Neural cell (in vitro differentiated cells): ENCODE measurements at regions not wholly inside any gene's neighbourhood (a gene's known extent, or its start where the extent isn't known, plus 50 kb on each side); places are given as distances from the start of the nearest gene placed in this dataset.

ENCODE experiments used
- H2AFZ ChIP-seq: fragments of 200-600, 300-800 bp; sonication (generic), shearing (Covaris generic); 2 replicates; pipeline ENCODE4 v1.6.0; 2014; ENCODE audit warnings: low read depth, mild to moderate bottlenecking, antibody characterized with exemption, low read length, moderate library complexity
- H3F3A ChIP-seq: fragments of 200-600 bp; shearing (Covaris generic); 2 replicates; pipeline ENCODE4 v1.6.1; 2016; ENCODE audit warnings: mild to moderate bottlenecking, moderate library complexity, mixed read lengths, antibody characterized with exemption, low read length; ENCODE audit not compliant: insufficient read depth, poor library complexity, severe bottlenecking
- H3K27ac ChIP-seq: fragments of 200-600, 300-800 bp; sonication (generic), shearing (Covaris generic); 2 replicates; pipeline ENCODE4 v1.5.1; 2014; ENCODE audit warnings: mild to moderate bottlenecking, low read length, moderate library complexity
- H3K27me3 ChIP-seq: fragments of 300-800, 200-600 bp; sonication (generic), shearing (Covaris generic); 2 replicates; pipeline ENCODE4 v1.6.0; 2014; ENCODE audit warnings: mild to moderate bottlenecking, low read depth, low read length, moderate library complexity; ENCODE audit not compliant: insufficient read depth
- H3K36me3 ChIP-seq: fragments of 300-800, 200-600 bp; sonication (generic), shearing (Covaris generic); 2 replicates; pipeline ENCODE4 v1.5.1; 2014; ENCODE audit warnings: mild to moderate bottlenecking, antibody characterized with exemption, low read length, moderate library complexity; ENCODE audit not compliant: insufficient read depth
- H3K4me2 ChIP-seq: fragments of 300-800, 200-600 bp; sonication (generic), shearing (Covaris generic); 2 replicates; pipeline ENCODE4 v1.6.0; 2014; ENCODE audit warnings: mild to moderate bottlenecking, low read length
- H3K4me3 ChIP-seq: fragments of 300-800, 200-600 bp; sonication (generic), shearing (Covaris generic); 2 replicates; pipeline ENCODE4 v1.5.1; 2014; ENCODE audit warnings: mild to moderate bottlenecking, low read length, moderate library complexity
- H3K79me2 ChIP-seq: fragments of 200-600 bp; shearing (Covaris generic); replicated peaks from 2 replicates; pipeline ENCODE4 v1.6.0; 2014; ENCODE audit warnings: mild to moderate bottlenecking, low read length, moderate library complexity; ENCODE audit not compliant: insufficient read depth
- H3K9ac ChIP-seq: fragments of 300-800, 200-600 bp; sonication (generic), shearing (Covaris generic); 2 replicates; pipeline ENCODE4 v1.6.1; 2016; ENCODE audit warnings: mild to moderate bottlenecking, low read length, mixed read lengths
- H3K9me2 ChIP-seq: fragments of 200-600 bp; shearing (Covaris generic); 2 replicates; pipeline ENCODE4 v1.6.1; 2016; ENCODE audit warnings: mild to moderate bottlenecking, low read length, mixed read lengths; ENCODE audit not compliant: insufficient read depth
- H3K9me3 ChIP-seq: fragments of 200-600, 300-800 bp; sonication (generic), shearing (Covaris generic); 2 replicates; pipeline ENCODE4 v1.6.1; 2016; ENCODE audit warnings: mild to moderate bottlenecking, mixed run types, low read length, moderate library complexity, mixed read lengths
- H4K20me1 ChIP-seq: fragments of 200-600 bp; shearing (Covaris generic); 2 replicates; pipeline ENCODE4 v1.6.1; 2016; ENCODE audit warnings: mild to moderate bottlenecking, mixed run types; ENCODE audit not compliant: insufficient read depth
- EP300 ChIP-seq: fragments of 450-650 bp; conservative IDR thresholded peaks from 2 replicates; pipeline ENCODE4 v1.6.1; 2014; ENCODE audit warnings: antibody characterized with exemption, mild to moderate bottlenecking, moderate library complexity; ENCODE audit not compliant: poor library complexity, severe bottlenecking
- EZH2 ChIP-seq: fragments of 200-600, 300-800 bp; shearing (Covaris generic), sonication (generic); IDR thresholded peaks from 2 replicates; pipeline ENCODE4 v1.6.1; 2014; ENCODE audit warnings: antibody characterized with exemption, low read length, borderline replicate concordance, mild to moderate bottlenecking; ENCODE audit not compliant: insufficient read depth, poor library complexity, severe bottlenecking
- MXI1 ChIP-seq: fragments of 450-650 bp; conservative IDR thresholded peaks from 2 replicates; pipeline ENCODE4 v1.6.1; 2014; ENCODE audit warnings: antibody characterized with exemption, mild to moderate bottlenecking; ENCODE audit not compliant: poor library complexity, severe bottlenecking
- POLR2AphosphoS5 ChIP-seq: IDR thresholded peaks from 2 replicates; pipeline ENCODE4 v1.6.1; 2012
- RAD21 ChIP-seq: fragments of 450-650 bp; conservative IDR thresholded peaks from 2 replicates; pipeline ENCODE4 v1.6.1; 2014; ENCODE audit warnings: antibody characterized with exemption, mild to moderate bottlenecking, moderate library complexity
- SMC3 ChIP-seq: fragments of 450-650 bp; conservative IDR thresholded peaks from 2 replicates; pipeline ENCODE4 v1.6.1; 2014; ENCODE audit warnings: antibody characterized with exemption, mild to moderate bottlenecking, moderate library complexity; ENCODE audit not compliant: poor library complexity
- TAF1 ChIP-seq: IDR thresholded peaks from 2 replicates; pipeline ENCODE4 v1.6.1; 2012; ENCODE audit warnings: low read depth
- TF ChIP-seq, protein P1 (sequence below): IDR thresholded peaks from 2 replicates; pipeline ENCODE4 v1.6.1; 2012; ENCODE audit warnings: borderline replicate concordance
- TF ChIP-seq, protein P2 (sequence below): fragments of 450-650 bp; IDR thresholded peaks from 2 replicates; pipeline ENCODE4 v1.5.1; 2014; ENCODE audit warnings: antibody characterized with exemption, mild to moderate bottlenecking, moderate library complexity; ENCODE audit not compliant: poor library complexity, severe bottlenecking

DNA sequence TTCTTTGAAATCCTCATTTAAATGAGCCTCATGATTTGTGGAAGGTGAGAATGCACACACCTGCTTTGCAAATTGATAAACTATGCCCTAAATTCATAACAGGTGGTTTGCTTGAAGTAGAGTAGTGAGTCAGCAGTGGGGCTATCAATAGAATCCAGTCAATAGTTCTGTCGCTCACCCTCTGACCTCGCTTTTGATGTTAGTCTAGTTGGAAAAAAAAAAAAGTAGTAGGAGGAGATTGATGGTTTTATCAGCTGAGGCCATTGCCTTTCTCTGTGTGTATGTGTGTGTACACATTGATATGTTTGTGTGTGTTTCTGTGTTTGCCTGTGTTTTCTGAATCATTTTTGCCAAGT is 267.3 kb downstream of the SNAPC1 start:
- H4K20me1 ChIP-seq: no peaks in the 10 kb centered on the region
- no peak overlapping the region for H3K9ac ChIP-seq
- no peaks in the 10 kb centered on the region for H3K27me3 ChIP-seq
- H3K27ac ChIP-seq: no peak overlapping the region
- no peak overlapping the region for H3K4me3 ChIP-seq
- H3F3A ChIP-seq: no peaks in the 10 kb centered on the region
- no peaks in the 10 kb centered on the region for H3K36me3 ChIP-seq
- no peak overlapping the region for H2AFZ ChIP-seq
- H3K9me3 ChIP-seq: no peaks in the 10 kb centered on the region
- no peak overlapping the region for H3K4me2 ChIP-seq
- TF ChIP-seq POLR2AphosphoS5: no peak
- TF ChIP-seq TAF1: no peak
- no peaks in the 10 kb centered on the region for H3K79me2 ChIP-seq
- no peaks in the 10 kb centered on the region for H3K9me2 ChIP-seq

DNA sequence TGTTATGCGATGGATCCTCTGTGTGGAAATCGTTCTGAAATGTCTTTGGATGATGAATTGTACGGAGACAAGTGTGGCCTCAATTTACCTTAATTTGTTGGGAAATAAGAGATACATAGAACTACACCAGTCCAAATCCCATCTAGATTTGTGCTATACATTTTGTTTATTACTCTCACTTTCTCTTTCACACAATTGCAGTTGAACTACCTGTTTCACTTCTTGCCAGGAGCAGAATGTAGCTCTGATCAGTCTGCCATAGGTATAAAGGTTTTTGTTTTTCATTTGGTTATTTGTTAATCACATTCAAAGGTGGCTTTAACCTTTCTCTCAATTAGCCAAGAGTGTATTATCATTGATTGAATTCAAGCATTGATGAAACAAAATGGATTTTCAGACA is 268.2 kb downstream of the SNAPC1 start:
- no peak for TF ChIP-seq MXI1
- TF ChIP-seq RAD21: no peak
- TF ChIP-seq SMC3: no peak
- TF ChIP-seq TAF1: no peak
- TF ChIP-seq EZH2: no peak
- TF ChIP-seq, protein P1, sequence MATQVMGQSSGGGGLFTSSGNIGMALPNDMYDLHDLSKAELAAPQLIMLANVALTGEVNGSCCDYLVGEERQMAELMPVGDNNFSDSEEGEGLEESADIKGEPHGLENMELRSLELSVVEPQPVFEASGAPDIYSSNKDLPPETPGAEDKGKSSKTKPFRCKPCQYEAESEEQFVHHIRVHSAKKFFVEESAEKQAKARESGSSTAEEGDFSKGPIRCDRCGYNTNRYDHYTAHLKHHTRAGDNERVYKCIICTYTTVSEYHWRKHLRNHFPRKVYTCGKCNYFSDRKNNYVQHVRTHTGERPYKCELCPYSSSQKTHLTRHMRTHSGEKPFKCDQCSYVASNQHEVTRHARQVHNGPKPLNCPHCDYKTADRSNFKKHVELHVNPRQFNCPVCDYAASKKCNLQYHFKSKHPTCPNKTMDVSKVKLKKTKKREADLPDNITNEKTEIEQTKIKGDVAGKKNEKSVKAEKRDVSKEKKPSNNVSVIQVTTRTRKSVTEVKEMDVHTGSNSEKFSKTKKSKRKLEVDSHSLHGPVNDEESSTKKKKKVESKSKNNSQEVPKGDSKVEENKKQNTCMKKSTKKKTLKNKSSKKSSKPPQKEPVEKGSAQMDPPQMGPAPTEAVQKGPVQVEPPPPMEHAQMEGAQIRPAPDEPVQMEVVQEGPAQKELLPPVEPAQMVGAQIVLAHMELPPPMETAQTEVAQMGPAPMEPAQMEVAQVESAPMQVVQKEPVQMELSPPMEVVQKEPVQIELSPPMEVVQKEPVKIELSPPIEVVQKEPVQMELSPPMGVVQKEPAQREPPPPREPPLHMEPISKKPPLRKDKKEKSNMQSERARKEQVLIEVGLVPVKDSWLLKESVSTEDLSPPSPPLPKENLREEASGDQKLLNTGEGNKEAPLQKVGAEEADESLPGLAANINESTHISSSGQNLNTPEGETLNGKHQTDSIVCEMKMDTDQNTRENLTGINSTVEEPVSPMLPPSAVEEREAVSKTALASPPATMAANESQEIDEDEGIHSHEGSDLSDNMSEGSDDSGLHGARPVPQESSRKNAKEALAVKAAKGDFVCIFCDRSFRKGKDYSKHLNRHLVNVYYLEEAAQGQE: no peak
- TF ChIP-seq EP300: no peak
- TF ChIP-seq, protein P2, sequence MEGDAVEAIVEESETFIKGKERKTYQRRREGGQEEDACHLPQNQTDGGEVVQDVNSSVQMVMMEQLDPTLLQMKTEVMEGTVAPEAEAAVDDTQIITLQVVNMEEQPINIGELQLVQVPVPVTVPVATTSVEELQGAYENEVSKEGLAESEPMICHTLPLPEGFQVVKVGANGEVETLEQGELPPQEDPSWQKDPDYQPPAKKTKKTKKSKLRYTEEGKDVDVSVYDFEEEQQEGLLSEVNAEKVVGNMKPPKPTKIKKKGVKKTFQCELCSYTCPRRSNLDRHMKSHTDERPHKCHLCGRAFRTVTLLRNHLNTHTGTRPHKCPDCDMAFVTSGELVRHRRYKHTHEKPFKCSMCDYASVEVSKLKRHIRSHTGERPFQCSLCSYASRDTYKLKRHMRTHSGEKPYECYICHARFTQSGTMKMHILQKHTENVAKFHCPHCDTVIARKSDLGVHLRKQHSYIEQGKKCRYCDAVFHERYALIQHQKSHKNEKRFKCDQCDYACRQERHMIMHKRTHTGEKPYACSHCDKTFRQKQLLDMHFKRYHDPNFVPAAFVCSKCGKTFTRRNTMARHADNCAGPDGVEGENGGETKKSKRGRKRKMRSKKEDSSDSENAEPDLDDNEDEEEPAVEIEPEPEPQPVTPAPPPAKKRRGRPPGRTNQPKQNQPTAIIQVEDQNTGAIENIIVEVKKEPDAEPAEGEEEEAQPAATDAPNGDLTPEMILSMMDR: no peak
- TF ChIP-seq POLR2AphosphoS5: no peak
- no peaks in the 10 kb centered on the region for H3K27me3 ChIP-seq
- no peak overlapping the region for H3K4me3 ChIP-seq
- no peaks in the 10 kb centered on the region for H4K20me1 ChIP-seq
- H2AFZ ChIP-seq: no peak overlapping the region
- no peaks in the 10 kb centered on the region for H3K36me3 ChIP-seq
- no peaks in the 10 kb centered on the region for H3F3A ChIP-seq
- H3K9me2 ChIP-seq: no peaks in the 10 kb centered on the region
- H3K4me2 ChIP-seq: no peak overlapping the region
- H3K79me2 ChIP-seq: no peaks in the 10 kb centered on the region
- no peak overlapping the region for H3K27ac ChIP-seq
- no peak overlapping the region for H3K9ac ChIP-seq
- H3K9me3 ChIP-seq: no peaks in the 10 kb centered on the region

DNA sequence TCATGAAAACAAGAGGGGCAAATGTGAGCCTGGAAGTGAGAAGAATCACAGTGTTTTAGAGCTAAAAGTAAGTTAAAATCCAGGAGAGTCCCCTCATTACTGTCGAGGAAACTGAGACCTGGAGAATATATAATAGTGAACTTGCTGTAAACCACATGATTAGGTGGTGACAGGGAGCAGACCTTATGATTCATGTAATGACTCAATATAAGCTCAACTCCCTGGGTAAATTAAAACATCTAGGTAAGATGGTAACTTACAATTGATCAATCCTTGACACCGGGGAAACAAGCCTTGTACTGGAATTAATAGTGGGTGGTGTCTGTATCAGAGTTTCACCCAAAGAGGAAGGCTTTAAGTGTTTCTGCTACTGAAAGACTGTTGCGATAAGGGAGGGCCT is 269.3 kb downstream of the SNAPC1 start:
- no peaks in the 10 kb centered on the region for H3K9me3 ChIP-seq

More for the DNA sequence above, 269.3 kb downstream of the SNAPC1 start:
- H4K20me1 ChIP-seq: no peaks in the 10 kb centered on the region
- no peak overlapping the region for H3K9ac ChIP-seq
- TF ChIP-seq, protein P1: no peak
- TF ChIP-seq POLR2AphosphoS5 (no peak), MXI1 (no peak), SMC3 (no peak), RAD21 (no peak), EZH2 (no peak), EP300 (no peak), TAF1 (no peak)
- TF ChIP-seq, protein P2: no peak
- no peak overlapping the region for H3K4me2 ChIP-seq
- no peaks in the 10 kb centered on the region for H3K27me3 ChIP-seq
- no peaks in the 10 kb centered on the region for H3K9me2 ChIP-seq
- H3K79me2 ChIP-seq: no peaks in the 10 kb centered on the region
- no peaks in the 10 kb centered on the region for H3K36me3 ChIP-seq
- no peak overlapping the region for H3K27ac ChIP-seq
- no peaks in the 10 kb centered on the region for H3F3A ChIP-seq
- no peak overlapping the region for H3K4me3 ChIP-seq
- H2AFZ ChIP-seq: no peak overlapping the region
